Forelimb muscle (tissue), 1 donor: ENCODE measurements at regions not wholly inside any gene's neighbourhood (a gene's known extent, or its start where the extent isn't known, plus 50 kb on each side); places are given as distances from the start of the nearest gene placed in this dataset.

Experiments
- DNase-seq: peaks from one replicate; pipeline ENCODE4 v3.0.0-alpha.2; 2013; ENCODE audit warnings: low read depth

DNA sequence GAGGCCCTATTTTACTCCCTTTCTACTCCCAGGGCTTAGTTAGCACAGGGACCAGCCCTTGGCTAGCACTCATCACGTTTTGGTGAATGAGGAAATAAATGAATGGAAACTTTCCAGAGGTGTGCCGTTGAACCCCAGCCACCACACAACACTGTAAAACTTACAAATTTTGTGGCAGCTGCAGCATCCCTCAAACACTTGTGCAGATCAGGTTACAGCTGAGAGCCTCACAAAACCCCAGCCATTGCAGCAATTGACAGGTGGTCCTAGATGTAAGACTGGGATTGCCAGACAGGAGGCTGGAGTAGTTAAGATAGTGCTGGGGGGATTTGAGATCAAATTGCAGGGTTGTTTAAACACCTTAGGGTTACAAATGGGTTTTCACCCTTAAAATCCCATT is 482.2 kb upstream of the KIF2A start:
- DNase-seq: no peak

DNA sequence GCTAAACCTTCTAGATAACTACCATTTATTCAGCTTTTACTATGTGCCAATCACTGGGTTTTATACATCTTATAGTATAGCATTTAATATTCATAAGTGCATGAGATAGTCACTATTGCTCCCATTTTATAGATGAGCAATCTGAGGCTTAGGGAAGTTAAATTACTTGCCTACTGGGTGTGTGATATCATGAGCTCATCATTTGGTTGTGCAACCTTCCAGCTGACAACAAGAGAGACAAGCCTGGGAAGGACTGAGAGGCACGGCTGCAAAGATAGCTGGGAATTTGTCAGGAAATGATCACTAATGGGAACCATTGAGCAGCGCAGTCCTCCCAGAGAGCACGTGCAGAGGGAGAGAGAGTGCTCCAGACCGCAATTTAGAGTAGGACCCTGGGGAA is 481.6 kb upstream of the KIF2A start:
- no peak for DNase-seq

DNA sequence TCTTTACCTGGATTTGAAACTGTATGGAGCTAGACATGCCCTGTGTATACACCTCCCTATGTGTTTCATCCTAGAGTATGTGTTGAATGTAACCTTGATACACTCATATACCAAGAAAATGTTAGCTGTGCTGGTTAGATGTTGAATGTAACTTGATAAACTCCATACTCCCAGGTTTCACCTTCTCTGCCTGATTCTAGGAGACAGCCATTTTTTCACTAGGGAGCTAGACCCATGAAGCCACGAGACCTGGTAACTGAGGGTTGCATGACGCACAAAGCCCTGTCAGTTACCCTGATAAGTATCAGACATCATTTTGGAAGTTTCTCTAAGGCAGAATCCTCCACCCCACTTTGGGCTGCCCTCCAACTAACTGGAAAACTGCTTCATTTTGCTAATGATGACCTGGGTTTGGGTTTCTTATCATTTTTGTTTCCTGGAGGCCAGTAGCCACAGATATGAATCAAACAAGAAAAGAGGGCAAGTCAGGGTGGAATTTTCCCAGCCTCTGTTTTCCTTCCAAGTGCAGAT is 478.5 kb upstream of the KIF2A start:
- DNase-seq: no peak

DNA sequence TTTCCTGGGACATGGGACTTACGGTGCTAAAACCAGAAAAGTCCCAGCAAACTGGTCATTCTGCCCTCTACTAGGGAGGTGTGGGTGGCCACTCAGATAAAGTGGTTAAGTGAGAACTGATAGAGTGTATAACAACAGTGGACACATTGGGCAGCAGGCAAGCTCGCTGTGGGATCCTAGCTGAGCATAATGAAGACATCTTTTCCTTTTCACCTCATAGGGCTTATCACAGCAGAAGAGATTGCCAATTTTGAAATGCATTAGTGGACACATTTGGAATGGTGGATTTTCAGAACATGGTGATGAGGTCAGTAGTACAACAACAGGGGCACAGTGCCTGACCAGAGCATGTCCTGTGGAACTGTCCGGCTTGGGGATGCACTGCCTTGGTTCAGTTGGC is 477.1 kb upstream of the KIF2A start:
- DNase-seq: no peak

DNA sequence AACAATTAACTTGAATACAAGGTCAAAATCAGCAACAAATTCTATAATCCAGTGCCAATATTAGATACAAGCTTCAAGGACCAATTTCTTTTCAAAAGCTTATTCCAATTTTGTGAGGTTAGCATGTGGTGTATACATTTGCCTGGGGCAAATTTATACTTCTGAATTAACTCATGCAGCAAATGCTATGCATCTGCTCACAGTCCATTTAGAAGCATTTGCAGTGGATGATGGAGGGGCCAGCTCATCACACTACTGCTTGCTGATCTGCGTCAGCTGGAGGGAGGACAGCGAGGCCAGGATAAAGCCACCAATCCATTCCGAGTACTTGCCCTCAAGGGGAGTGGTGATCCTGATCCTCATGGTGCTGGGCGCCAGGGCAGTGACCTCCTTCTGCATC is 474.3 kb upstream of the KIF2A start:
- no peak for DNase-seq

DNA sequence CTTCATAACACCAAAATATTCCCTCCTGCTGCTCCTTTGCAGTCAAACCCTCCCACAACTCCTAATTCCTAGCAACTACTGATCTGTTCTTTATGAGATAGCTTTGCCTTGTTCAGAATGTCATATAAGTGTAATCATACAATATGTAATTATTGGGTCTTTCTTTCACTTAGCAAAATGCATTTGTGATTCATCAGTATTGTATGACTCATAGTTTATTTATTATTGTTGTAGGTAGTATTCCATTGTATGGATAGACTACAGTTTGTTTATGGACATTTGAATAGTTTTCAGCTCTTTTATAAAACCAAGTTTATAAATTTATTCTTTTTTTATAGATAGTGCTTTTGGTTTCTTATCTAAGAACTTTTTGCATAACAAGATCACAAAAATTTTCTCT is 468.2 kb upstream of the KIF2A start:
- DNase-seq: no peak

DNA sequence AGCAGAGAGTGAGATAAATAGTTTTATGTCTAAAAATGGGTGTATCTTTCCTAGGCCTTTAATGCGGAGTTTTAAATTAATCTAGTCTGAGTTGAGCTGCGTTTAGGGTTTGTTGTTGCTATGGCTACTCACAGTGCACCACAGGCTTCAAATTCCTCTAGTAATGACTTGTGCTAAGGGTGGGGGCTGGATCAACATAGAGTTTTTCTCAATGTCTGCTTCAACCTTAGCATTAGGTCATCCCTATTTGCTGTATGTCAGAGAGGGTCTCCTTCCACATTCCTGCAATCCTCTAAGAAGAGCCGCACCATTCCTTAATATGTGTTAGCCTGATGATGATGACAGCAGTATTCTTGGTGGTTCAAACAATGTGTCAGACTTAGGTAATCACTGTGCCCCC is 465.6 kb upstream of the KIF2A start:
- DNase-seq: no peak

DNA sequence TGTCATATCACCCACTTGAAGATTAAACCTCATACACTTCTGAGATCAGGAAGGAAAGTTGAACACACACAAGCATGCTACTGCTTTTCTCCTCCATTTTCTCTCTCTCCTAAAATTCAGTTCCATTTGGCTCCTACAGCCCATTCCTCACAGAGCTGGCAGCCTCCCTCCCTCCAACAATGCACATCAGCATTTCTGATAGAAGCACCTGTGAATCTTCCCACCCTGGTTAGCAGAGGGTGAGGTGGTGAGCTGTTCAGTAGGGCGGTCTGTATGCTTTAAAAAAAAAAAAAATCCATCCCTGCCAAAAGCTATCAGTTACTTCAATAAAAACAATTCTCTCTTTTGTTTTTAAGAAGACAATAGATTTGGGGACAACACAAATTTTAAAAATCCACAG is 463.2 kb upstream of the KIF2A start:
- DNase-seq: no peak

DNA sequence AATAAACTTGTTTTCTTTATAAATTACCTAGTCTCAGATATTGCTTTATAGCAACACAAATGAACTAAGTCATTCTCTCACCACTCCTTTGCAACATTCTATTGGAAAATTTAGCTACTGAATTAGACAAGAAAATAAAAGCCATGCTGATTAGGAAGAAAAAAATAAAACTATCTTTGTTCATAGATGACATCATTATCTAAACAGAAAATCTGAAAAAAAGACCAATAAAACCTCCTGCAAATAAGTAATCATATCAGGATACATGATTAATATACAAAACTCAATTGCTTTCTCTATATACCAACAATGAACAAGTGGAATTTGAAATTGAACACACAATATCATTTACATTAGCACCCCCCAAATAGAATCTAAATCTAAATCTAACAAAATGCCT is 455.3 kb upstream of the KIF2A start:
- no peak for DNase-seq

DNA sequence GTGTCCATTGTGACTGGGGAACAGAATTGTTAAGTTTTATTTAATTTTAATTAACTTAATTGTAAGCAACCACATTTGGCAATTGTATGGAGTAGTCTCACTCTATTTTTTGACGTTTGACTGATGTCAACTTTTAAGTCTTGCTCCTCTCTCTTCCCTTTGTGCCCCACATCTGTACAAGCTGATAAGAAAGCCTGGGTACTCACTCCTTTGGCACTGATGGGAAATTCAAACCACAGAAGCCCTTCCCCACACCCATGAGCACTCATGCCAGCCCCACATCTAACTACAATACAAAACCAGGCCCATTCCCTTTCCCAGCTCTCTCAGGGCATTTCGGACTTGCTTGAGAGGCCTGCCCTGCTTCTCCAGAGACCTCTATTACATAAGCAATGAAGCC is 451.5 kb upstream of the KIF2A start:
- DNase-seq: no peak

DNA sequence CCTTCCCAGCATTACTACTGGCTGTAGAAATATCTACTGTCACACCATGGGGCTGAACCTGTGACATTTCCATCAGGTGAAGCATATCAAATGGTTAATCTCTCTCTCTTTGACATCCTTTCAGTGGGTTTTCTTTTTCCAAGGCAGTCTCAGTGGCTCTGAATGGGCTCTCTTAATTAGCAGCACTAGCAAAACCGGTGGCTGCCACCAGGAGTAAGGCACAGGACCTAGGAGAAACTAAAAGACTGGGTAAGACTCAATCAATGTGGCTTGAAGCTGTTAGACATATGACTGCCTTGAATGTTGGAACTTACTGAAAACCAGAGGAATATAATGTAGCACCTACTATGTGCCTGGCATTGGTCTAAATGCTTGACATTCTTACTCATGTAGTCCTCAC is 445.0 kb upstream of the KIF2A start:
- no peak for DNase-seq

DNA sequence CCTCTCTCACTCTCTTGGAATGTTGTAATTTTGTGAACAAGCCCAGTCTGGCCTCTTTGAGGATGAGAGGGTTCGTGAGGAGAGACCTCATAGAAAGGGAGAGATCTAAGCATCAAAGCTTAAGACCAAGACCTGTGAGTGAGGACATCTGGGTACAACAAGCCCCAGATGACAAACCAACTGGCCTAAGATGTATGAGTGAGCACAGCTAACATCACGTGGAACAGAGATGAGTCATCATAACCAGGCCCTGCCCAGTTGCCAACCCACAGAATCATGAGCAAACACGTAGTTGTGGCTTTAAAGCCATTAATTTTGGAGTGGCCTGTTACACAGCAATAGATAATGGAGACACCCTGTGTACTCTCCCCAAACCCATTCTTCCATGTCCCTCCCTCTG is 439.1 kb upstream of the KIF2A start:
- no peak for DNase-seq

DNA sequence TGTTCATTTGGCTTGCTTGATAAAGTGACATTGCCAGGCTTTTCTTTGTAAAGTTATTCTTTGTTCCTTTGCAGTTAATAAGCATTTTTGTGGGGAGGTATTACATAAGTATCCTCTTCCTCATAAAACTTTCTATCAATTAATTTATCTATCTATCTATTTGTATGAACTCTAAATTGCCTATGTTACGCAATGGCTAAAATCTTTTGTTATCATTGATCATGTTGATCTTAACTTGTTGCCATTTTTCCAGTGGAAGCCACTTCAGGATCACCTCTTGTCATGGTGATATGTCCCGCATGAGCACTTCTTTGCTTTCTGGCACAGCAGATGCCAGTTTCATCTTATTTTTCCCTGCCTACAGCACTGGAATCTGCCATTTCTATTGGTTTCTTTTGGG is 436.7 kb upstream of the KIF2A start:
- no peak for DNase-seq

DNA sequence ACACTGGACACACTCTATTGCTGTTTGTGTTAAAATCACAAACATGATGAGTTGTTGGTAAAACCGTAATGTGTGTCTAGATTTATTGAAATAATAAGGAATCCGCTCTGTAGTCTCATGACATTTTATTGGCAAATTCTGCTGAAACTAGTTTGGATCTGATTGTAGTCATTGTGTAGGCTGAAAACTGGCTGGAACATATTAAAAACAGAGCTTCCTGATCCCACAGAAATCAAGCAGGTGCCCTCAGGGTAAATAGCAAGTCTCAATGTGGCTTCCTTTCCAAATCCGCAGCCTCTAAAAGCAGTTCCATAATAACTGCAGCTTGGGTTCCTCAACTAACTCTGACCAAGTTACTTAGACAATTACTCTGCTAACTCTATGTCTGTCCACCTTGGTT is 427.5 kb upstream of the KIF2A start:
- DNase-seq: no peak

DNA sequence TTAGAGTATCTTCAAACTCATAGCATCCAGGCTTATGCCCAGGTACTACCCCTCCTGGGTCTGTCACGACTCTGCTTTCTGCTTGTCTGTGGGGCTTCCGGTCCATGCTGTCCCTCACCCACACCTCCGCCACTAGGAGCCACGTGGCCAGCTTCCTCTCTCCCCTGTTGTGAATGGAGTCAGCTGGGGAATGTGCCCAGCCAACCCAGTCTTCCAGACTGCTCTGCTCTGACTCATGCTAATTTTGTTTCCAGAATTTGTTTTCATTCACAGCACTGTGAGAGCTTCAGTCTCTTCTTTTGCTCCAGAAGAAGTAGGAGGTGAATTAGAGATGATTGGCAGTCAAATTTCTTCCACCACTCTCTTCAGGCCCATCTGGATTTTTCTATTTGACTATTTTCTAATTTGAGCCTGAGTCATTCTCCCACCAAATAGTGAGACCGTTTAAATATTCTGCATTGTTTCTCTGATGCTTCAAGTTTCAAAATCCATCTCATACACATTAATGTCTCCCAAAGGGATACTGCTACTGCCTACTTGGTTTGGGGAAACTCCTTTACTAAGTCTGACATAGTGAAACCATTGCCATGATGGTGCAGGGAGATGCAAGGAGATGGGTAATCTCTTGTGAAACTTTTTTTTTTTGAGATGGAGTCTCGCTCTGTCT is 424.1 kb upstream of the KIF2A start:
- DNase-seq: no peak

DNA sequence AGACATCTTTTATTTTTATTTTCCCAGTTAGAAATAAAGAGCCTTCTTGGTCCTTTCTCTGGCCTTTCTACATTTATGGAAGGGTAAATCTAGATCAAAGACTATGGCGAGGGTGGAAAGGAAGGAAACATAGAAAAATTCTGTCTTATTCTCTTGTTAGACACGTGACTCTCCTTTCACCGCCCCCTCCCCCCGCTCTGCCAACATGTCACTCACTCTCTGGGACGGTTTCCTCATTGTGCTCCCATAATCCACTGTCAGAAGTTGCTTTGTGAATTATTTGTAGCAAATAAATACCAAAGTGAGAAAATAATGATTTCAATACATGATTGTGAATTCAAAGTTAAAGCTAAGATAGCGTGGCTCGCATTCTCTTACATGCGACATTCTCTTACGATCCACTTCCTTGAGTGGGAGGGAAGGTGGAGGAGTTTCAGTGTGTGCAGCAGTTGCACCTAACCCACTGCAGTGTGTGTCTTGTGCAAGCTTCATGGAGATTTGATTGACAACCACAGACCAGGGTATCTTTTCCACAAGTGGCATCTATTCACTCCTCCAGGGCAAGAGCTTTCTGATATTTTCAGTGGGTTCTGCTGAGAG is 423.0 kb upstream of the KIF2A start:
- no peak for DNase-seq

DNA sequence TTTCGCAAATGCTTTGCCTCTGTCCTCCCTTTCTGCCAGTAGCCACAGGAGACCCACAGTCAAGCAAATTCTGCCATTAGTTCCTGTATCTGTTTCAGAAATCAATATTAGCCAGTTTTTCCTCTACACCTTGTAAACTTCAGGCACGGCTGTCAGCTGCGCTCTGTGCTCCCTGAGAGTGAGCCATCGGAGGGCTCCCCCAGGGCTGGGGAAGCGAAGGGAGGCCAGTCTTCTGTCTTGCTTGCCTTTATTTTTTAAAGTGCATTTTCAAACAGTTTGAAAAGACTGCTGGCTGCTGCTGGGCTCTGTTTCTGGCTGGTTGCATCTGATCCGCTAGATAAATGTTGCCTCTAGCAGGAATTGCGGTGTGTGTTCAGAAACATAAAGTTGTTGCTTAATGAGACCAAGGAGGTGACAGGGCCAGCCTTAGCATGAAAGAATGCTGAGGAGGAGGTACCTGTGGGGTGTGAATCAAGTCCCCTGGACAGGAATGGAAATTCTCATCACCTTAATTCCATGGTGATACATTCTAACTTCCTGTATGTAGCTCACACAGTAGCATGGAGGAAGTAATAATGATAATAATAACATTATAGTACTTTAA is 421.7 kb upstream of the KIF2A start:
- DNase-seq: no peak

DNA sequence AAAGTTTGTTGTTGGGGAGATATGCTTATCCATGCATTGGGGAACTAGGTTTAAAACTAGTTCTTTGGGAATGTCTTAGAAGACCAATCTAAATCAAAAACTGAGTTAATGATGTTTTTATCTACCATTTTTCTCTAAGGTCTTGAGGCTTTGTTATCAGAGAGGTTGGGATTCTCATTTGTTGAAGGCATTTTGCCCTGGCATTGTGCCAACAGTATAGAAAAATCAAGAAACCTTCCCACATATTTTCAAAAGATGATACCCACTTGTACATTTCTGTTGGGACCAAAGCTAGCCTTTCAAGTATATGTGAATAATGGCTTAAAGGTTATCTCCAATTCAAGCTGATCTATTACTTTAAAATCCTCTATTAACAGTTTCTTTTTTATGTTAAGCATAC is 419.8 kb upstream of the KIF2A start:
- DNase-seq: no peak

DNA sequence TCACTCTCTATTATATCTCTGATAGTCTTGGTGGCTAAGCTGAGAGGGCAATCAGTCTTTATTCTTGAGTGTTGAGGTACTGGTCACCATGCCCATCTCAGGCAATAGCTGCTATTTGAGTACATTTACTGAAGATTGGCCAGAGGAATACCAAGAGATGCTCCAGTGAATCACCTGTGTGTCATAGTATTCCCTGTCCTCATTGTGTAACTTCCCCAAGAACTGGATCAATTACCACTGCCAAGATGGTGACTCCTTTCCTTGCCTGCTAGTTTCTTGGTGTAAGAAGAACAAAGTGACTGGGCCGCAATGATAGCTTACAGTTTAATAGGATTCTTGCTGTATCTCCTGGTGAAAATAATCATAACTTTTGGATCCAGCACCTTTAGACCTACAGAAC is 418.7 kb upstream of the KIF2A start:
- no peak for DNase-seq

DNA sequence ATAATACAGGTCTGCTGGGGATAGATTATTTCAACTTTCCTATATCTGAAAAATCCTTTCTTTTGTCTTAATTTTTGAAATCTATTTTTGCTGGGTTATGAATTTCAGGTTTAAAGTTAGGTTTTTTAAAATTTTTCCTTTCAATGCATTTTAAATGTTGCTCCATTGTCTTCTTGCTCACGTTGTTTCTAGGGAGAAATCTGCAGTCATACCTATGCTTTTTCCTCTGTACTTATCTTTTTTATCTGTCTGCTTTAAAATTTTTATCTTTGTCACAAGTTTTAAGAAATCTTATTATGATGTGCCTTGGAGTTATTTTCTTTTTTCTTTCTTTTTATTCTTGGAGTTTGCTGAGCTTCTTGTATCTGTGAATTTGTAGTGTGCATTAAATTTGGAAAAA is 412.0 kb upstream of the KIF2A start:
- DNase-seq: no peak

DNA sequence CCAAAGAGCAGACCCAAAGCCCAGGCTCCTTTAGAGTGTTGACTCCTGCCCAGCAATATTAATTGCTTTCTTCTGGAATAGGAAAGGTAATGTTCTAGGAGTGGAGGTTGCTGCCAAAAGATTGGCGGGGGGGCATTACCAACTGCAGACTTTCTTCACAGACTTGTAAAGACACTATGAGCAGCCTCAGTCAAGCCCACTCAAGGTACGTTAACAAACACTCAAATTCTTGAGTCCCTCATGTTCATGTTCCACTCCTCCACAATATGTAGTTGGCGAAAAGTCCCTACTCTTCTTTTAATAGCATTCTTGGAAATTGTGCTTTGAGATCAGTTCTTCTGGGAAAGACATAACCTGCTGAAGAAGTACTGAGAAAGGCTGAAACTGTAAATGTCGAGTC is 409.2 kb upstream of the KIF2A start:
- no peak for DNase-seq

DNA sequence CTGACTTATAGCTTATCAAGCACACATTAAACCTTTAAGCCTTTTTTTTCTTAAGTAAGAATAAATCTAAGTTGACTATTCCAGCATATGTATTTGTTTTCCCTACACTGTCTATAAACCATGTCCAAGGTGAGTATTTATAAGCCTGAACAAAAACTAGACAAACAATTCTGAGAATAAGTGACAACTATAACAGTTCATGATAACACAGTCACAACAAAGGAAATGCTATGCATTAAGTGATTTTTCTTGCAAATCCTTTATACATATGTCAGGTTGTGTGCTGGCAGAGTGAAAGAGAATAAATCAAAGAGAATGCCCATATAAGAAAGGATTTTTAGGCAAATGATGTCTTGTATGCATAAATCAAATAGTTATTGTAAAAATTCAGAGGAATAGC is 408.8 kb upstream of the KIF2A start:
- DNase-seq: no peak

DNA sequence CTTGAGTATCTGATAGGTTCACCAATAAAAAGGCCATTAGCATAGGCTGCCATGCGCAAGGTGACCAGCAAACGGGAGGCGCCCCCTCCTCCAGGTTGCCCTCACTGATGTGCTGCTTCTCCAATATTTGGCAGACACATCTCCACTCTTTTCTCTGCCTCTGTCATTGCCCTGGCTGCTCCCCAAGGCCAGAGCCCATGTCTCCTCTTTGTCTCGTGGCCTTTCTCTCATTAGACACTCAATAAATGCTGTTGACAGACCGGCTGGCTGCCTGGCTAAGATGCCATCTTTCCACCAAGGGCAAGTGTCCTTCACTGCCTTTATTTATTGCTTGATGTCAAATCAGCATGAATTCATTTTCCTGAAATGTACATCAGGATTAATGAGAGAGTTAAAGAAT is 404.0 kb upstream of the KIF2A start:
- DNase-seq: no peak

DNA sequence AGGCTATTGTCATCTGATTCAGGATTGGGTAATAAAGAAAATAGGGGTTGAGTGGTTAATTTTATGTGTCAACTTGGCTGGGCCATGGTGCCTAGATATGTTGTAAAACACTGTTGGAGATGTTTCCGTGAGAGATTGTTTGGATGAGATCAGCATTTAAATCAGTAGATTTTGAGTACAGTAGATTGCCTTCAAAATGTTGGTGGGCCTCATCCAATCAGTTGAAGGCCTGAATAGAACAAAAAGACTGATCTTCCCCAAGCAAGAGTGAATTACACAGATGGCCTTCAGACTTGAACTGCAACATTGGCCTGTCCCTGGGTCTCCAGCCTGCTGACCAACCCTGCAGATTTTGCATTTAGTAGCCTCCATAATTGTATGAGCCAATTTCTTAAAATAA is 401.3 kb upstream of the KIF2A start:
- no peak for DNase-seq
